Muscle of leg (tissue), 3 donors: ENCODE measurements at regions not wholly inside any gene's neighbourhood (a gene's known extent, or its start where the extent isn't known, plus 50 kb on each side); places are given as distances from the start of the nearest gene placed in this dataset.
"Not testable (repeated sequence)": the region's sequence is repeated elsewhere in the genome, so short reads cannot be mapped to it uniquely, and the experiment has no call there.

Experiments used
- DNase-seq: peaks from one replicate; pipeline ENCODE4 v3.0.0; 2013
- H3K27ac ChIP-seq: one replicate; pipeline ENCODE4 v1.5.1; 2013; ENCODE audit warnings: mild to moderate bottlenecking, low read length, control low read depth
- H3K27me3 ChIP-seq: one replicate; pipeline ENCODE4 v1.6.1; 2013; ENCODE audit warnings: low read length; ENCODE audit not compliant: control insufficient read depth, insufficient read depth
- H3K36me3 ChIP-seq: one replicate; pipeline ENCODE4 v1.6.1; 2013; ENCODE audit warnings: low read length; ENCODE audit not compliant: control insufficient read depth, insufficient read depth
- H3K4me1 ChIP-seq: one replicate; pipeline ENCODE4 v1.6.1; 2013; ENCODE audit warnings: low read length; ENCODE audit not compliant: control insufficient read depth, insufficient read depth
- H3K4me3 ChIP-seq: one replicate; pipeline ENCODE4 v1.5.1; 2013; ENCODE audit warnings: low read length, control low read depth
- H3K9me3 ChIP-seq: replicated peaks from 2 replicates; pipeline ENCODE4 v1.6.1; 2013; ENCODE audit warnings: low read depth, low read length; ENCODE audit not compliant: control insufficient read depth
- WGBS: methylation state at CpG from one replicate; pipeline ENCODE4 v1.1.5; 2013; ENCODE audit warnings: missing lambda C conversion rate; ENCODE audit not compliant: insufficient coverage; 5-methylcytosine and 5-hydroxymethylcytosine counted together

GRCh38 chr5:33079548-33079947 is 361.2 kb upstream of the TARS1 start:
- H3K27ac ChIP-seq, result no peak overlapping the region
- DNase-seq, result no peak

GRCh38 chr5:33080287-33080686 is 360.5 kb upstream of the TARS1 start:
- no peak for DNase-seq
- H3K27me3 ChIP-seq, result no peaks in the 10 kb centered on the region
- H3K9me3 ChIP-seq, result no peaks in the 10 kb centered on the region
- no peaks in the 10 kb centered on the region for H3K36me3 ChIP-seq
- WGBS, result 93% methylated on average over 2 of the region's 4 CpGs
- H3K4me1 ChIP-seq, result no peaks in the 10 kb centered on the region
- no peak overlapping the region for H3K27ac ChIP-seq
- no peak overlapping the region for H3K4me3 ChIP-seq

More at GRCh38 chr5:33079548-33079947, 361.2 kb upstream of the TARS1 start:
- Histone ChIP-seq H3K27me3 (no peaks in the 10 kb centered on the region), H3K4me1 (no peaks in the 10 kb centered on the region), H3K9me3 (no peaks in the 10 kb centered on the region), H3K4me3 (no peak overlapping the region), H3K36me3 (no peaks in the 10 kb centered on the region)

- H3K27ac ChIP-seq, result no peak overlapping the region
- no peaks in the 10 kb centered on the region for H3K9me3 ChIP-seq
- WGBS, result no CpG with 5 or more reads among the region's 2 CpGs
- H3K27me3 ChIP-seq, result no peaks in the 10 kb centered on the region
- no peak for DNase-seq
- H3K4me3 ChIP-seq, result no peak overlapping the region
- no peaks in the 10 kb centered on the region for H3K4me1 ChIP-seq
- no peaks in the 10 kb centered on the region for H3K36me3 ChIP-seq
These were observed 352.6 kb upstream of the TARS1 start for GRCh38 chr5:33088176-33088575.

GRCh38 chr5:33091571-33092363 is 349.0 kb upstream of the TARS1 start:
- Histone ChIP-seq H3K27ac (no peak overlapping the region), H3K36me3 (no peaks in the 10 kb centered on the region), H3K27me3 (no peaks in the 10 kb centered on the region), H3K4me3 (no peak overlapping the region), H3K4me1 (no peaks in the 10 kb centered on the region), H3K9me3 (no peaks in the 10 kb centered on the region)
- DNase-seq, result no peak

- Histone ChIP-seq H3K4me3 (no peak overlapping the region), H3K4me1 (no peaks in the 10 kb centered on the region), H3K36me3 (no peaks in the 10 kb centered on the region), H3K27me3 (no peaks in the 10 kb centered on the region), H3K9me3 (no peaks in the 10 kb centered on the region), H3K27ac (no peak overlapping the region)
- WGBS, result 100% methylated on average over 2 of the region's 3 CpGs
- no peak for DNase-seq
These were observed 348.0 kb upstream of the TARS1 start for GRCh38 chr5:33092719-33093118.

- no peak overlapping the region for H3K27ac ChIP-seq
- H3K36me3 ChIP-seq, result no peaks in the 10 kb centered on the region
- no peak overlapping the region for H3K4me3 ChIP-seq
- H3K9me3 ChIP-seq, result peaks cover 10% of the 10 kb centered on the region
- 82% methylated on average over 4 of the region's 7 CpGs for WGBS
- no peak for DNase-seq
- H3K4me1 ChIP-seq, result no peaks in the 10 kb centered on the region
- H3K27me3 ChIP-seq, result no peaks in the 10 kb centered on the region
These were observed 338.2 kb upstream of the TARS1 start for GRCh38 chr5:33102551-33102950.

- Histone ChIP-seq H3K27me3 (no peaks in the 10 kb centered on the region), H3K27ac (no peak overlapping the region), H3K4me3 (no peak overlapping the region), H3K36me3 (no peaks in the 10 kb centered on the region), H3K9me3 (peaks cover 17% of the 10 kb centered on the region), H3K4me1 (no peaks in the 10 kb centered on the region)
- 67% methylated on average over 1 of the region's 1 CpG for WGBS
- DNase-seq, result peak; percentile 24
These were observed 335.2 kb upstream of the TARS1 start for GRCh38 chr5:33105521-33105941.

- WGBS, result 80% methylated on average over 1 of the region's 2 CpGs
- peaks cover 15% of the 10 kb centered on the region for H3K9me3 ChIP-seq
- not testable (repeated sequence) for H3K27me3 ChIP-seq
These were observed 330.3 kb upstream of the TARS1 start for GRCh38 chr5:33110496-33110895.

GRCh38 chr5:33114361-33114760 is 326.4 kb upstream of the TARS1 start:
- Histone ChIP-seq H3K36me3 (no peaks in the 10 kb centered on the region), H3K27me3 (no peaks in the 10 kb centered on the region), H3K27ac (no peak overlapping the region), H3K4me3 (no peak overlapping the region), H3K4me1 (no peaks in the 10 kb centered on the region), H3K9me3 (peaks cover 5% of the 10 kb centered on the region)
- DNase-seq, result no peak
- no CpG with 5 or more reads among the region's 3 CpGs for WGBS

More at GRCh38 chr5:33110496-33110895, 330.3 kb upstream of the TARS1 start:
- H3K27ac ChIP-seq, H3K36me3 ChIP-seq, H3K4me1 ChIP-seq, DNase-seq, H3K4me3 ChIP-seq: not testable (repeated sequence)

GRCh38 chr5:33115467-33115866 is 325.3 kb upstream of the TARS1 start:
- H3K4me3 ChIP-seq, result no peak overlapping the region
- no peak for DNase-seq
- H3K4me1 ChIP-seq, result no peaks in the 10 kb centered on the region
- no CpG with 5 or more reads among the region's 4 CpGs for WGBS
- no peaks in the 10 kb centered on the region for H3K27me3 ChIP-seq
- no peak overlapping the region for H3K27ac ChIP-seq
- no peaks in the 10 kb centered on the region for H3K36me3 ChIP-seq
- H3K9me3 ChIP-seq, result peaks cover 3% of the 10 kb centered on the region
